ENCODE measurements at regions not wholly inside any gene's neighbourhood (a gene's known extent, or its start where the extent isn't known, plus 50 kb on each side); places are given as distances from the start of the nearest gene placed in this dataset.

DNA sequence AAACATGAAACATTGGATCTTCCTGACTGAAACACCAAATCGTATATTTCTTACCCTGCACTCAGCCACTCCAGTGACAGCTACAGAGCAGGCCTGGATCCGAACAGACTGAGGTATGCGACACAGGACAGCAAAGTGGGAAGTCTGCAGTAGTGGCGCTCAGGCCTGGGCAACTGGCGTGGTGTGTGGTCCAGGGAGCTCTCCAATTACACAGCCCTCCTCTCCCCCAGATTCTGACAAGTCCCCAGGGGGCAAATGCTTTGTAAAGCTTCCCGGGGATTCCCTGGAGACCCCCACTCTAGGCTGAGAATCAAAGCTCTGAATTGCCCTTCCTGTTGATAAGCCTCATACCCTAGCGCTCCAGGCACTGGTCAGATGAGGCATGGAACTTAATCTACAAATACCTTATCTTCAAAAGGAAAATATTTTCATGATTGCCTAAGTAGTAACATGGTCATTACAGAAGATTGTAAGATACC lies 104.8 kb upstream of the ERCC6L2 start:
- Histone ChIP-seq H3K36me3 (no peaks in the 10 kb centered on the region), H3K4me3 (replicated peaks in 1 of 3) (no peak overlapping the region), H3K27me3 (no peaks in the 10 kb centered on the region), H3K27ac (no peak overlapping the region), H3K4me1 (peaks cover 0 to 8% of the 10 kb centered on the region in 2 donors), H3K9me3 (no peaks in the 10 kb centered on the region)
- intact Hi-C loops (cut with DNase I): no loop called here
- TF ChIP-seq POLR2A (IDR thresholded peaks at IDR 0.05): no peak
- TF ChIP-seq, protein P1, sequence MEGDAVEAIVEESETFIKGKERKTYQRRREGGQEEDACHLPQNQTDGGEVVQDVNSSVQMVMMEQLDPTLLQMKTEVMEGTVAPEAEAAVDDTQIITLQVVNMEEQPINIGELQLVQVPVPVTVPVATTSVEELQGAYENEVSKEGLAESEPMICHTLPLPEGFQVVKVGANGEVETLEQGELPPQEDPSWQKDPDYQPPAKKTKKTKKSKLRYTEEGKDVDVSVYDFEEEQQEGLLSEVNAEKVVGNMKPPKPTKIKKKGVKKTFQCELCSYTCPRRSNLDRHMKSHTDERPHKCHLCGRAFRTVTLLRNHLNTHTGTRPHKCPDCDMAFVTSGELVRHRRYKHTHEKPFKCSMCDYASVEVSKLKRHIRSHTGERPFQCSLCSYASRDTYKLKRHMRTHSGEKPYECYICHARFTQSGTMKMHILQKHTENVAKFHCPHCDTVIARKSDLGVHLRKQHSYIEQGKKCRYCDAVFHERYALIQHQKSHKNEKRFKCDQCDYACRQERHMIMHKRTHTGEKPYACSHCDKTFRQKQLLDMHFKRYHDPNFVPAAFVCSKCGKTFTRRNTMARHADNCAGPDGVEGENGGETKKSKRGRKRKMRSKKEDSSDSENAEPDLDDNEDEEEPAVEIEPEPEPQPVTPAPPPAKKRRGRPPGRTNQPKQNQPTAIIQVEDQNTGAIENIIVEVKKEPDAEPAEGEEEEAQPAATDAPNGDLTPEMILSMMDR (IDR thresholded peaks at IDR 0.05): no peak
- WGBS, 2 donors: 73 to 76% methylated on average over 7 of the region's 7 CpGs
- no peak for DNase-seq

DNA sequence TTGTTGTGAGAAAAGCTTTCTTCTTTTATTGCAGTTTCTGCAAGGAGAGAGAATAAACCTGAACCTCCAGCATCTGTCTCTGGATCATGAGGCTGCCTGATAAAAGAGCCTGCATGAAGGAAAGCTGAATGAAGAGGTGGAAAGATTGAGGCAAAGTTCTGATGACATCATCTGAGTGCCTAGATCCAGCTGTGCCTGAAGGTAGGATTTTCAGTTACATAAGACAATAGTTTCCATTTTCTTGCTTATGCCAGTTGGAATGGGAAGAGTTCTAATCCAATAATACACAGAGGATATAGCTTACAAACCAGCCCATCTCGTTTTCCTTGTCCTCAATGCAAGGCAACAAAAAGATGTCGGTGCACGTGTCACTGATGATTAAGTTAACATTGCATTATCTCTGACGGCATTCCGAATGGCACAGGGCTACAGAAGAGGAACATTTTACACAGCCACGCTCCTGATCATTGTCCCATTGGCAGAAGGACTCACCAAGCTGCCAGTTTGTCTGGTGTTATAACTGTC lies 105.5 kb upstream of the ERCC6L2 start:
- no peak for DNase-seq
- intact Hi-C loops (cut with DNase I): no loop called here
- Histone ChIP-seq H3K4me3 (replicated peaks in 1 of 3) (no peak overlapping the region), H3K27ac (no peak overlapping the region), H3K4me1 (peaks cover 0 to 8% of the 10 kb centered on the region in 2 donors), H3K9me3 (no peaks in the 10 kb centered on the region), H3K27me3 (no peaks in the 10 kb centered on the region), H3K36me3 (no peaks in the 10 kb centered on the region)
- TF ChIP-seq POLR2A (IDR thresholded peaks at IDR 0.05): no peak
- TF ChIP-seq, protein P1 (IDR thresholded peaks at IDR 0.05): no peak
- WGBS, 2 donors: 90 to 95% methylated on average over 6 of the region's 6 CpGs

DNA sequence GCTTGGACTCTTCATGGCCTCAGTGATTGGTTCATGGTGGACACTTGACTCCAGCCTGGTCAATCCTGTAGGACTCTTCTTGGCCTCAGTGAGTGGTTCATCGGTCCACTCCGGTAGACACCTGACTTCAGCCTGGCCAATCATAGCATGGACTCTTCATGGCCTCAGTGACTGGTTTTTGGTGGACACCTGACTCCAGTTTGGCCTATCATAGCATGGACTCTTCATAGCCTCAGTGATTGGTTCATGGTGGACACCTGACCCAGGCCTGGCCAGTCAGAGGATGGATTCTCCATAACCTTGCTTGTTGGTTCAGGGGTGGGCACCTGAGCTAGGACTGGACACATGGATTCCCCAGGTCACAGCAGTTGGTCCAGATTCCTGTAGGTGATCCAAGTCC lies 106.0 kb upstream of the ERCC6L2 start:
- WGBS, 2 donors: 92 to 100% methylated on average over 2 of the region's 2 CpGs
- no peaks in the 10 kb centered on the region for H3K9me3 ChIP-seq
- intact Hi-C loops (cut with DNase I): no loop called here

DNA sequence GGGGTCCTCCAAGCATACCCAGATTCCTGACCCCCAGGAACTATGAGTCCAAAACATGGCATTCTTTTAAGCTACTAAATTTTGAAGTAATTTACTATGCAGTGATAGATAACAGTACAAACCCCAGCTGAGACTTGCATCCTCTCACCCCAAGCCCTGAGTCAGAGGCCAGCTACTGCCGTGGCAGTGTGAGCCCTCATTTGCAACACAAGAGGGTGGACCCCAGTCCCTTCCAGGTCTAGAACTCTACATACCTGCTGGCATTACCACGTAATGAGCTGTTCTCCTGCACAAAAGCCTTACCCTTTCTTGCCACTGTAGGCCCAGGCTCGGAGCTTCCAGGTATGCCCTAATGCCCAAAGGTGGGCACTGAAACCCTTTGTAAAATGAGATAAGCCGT lies 108.6 kb upstream of the ERCC6L2 start:
- Histone ChIP-seq H3K9me3 (no peaks in the 10 kb centered on the region), H3K4me3 (replicated peaks in 1 of 3) (no peak overlapping the region), H3K4me1 (peaks cover 0 to 5% of the 10 kb centered on the region in 2 donors), H3K27me3 (no peaks in the 10 kb centered on the region), H3K27ac (no peak overlapping the region), H3K36me3 (no peaks in the 10 kb centered on the region)
- intact Hi-C loops (cut with DNase I): no loop called here
- WGBS, 2 donors: 88 to 91% methylated on average over 4 of the region's 4 CpGs
- DNase-seq: no peak
- no peak for TF ChIP-seq POLR2A (IDR thresholded peaks at IDR 0.05)
- TF ChIP-seq, protein P1 (IDR thresholded peaks at IDR 0.05): no peak

More for the DNA sequence above, 106.0 kb upstream of the ERCC6L2 start:
- H3K36me3 ChIP-seq: no peaks in the 10 kb centered on the region
- H3K27ac ChIP-seq: no peak overlapping the region
- TF ChIP-seq, protein P1 (IDR thresholded peaks at IDR 0.05): no peak
- TF ChIP-seq POLR2A (IDR thresholded peaks at IDR 0.05): no peak
- no peak for DNase-seq
- no peaks in the 10 kb centered on the region for H3K27me3 ChIP-seq
- H3K4me3 ChIP-seq (replicated peaks in 1 of 3): no peak overlapping the region
- H3K4me1 ChIP-seq: peaks cover 0 to 8% of the 10 kb centered on the region in 2 donors

DNA sequence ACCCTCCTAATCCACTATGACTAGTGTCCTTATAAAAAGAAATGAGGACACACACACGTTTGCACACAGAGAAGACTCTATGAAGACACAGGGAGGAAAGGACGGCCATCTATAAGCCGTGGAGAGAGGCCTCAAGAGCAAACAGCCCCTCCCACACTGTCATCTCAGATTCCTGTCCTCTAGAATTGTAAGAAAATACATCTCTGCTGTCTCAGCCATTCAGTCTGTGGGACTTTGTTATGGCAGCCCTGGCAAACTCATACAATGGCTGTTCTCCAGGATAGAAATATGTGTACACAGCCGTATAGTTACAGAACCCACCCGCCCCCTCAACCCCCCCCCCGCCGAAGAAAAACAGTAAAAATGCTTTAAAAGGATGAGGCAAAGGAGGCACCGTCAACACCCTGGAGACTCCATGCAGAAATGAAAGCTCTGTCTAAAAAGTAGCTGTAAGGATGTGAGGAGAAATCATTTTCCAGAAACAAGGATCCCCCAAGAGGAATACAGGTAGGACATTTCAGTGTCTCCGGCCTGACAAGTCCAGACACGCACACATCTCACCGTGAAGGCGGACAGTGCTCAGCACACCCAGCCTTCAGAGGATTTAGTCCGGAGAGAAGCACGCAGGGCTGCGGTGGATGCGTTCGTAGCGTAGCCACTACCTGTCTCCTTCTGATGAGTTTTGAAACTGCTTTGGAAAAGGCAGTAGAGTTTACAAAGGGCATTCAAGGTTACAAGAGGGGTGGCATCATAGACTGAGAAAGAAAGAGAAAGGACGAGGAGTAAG lies 110.8 kb upstream of the ERCC6L2 start:
- H3K27ac ChIP-seq: no peak overlapping the region
- TF ChIP-seq, protein P1 (IDR thresholded peaks at IDR 0.05): no peak
- TF ChIP-seq POLR2A (IDR thresholded peaks at IDR 0.05): no peak
- no peak overlapping the region for H3K4me3 ChIP-seq (replicated peaks in 1 of 3)
- WGBS, 2 donors: 47 to 51% methylated on average over 19 of the region's 19 CpGs
- no peaks in the 10 kb centered on the region for H3K36me3 ChIP-seq
- H3K4me1 ChIP-seq: no peaks in the 10 kb centered on the region
- intact Hi-C loops (cut with DNase I): no loop called here
- no peaks in the 10 kb centered on the region for H3K27me3 ChIP-seq
- DNase-seq: no peak
- H3K9me3 ChIP-seq: no peaks in the 10 kb centered on the region
